PC-3 (cell line): ENCODE measurements at regions not wholly inside any gene's neighbourhood (a gene's known extent, or its start where the extent isn't known, plus 50 kb on each side); places are given as distances from the start of the nearest gene placed in this dataset.

Source experiments
- ATAC-seq: fragments of 200-7000 bp; cut with Tn5 transposase; 2 replicates; pipeline ENCODE4 v1.9.1; 2020; ENCODE audit warnings: mild to moderate bottlenecking, moderate library complexity
- BruUV-seq: library from RNA; stranded (reverse); fragments of 400-500 nt; replicated peaks from 2 replicates; lab custom pipeline; 2021; lab: Mats Ljungman, UMichigan
- CTCF ChIA-PET: fragments of 300-600 bp; sonication (Branson Sonifier 250); formaldehyde crosslinking; loops from one replicate; lab custom pipeline; 2022; ENCODE audit warnings: antibody characterized with exemption; lab: Charles Lee
- POLR2A ChIA-PET: fragments of 300-600 bp; sonication (Branson Sonifier 250); formaldehyde crosslinking; loops from one replicate; lab custom pipeline; 2022; ENCODE audit warnings: antibody characterized with exemption; ENCODE audit not compliant: unreplicated experiment; lab: Charles Lee
- DNase-seq: peaks from one replicate; pipeline ENCODE4 v3.0.0-alpha.2; 2015
- H2AFZ ChIP-seq: fragments of 300-600 bp; sonication (generic); 2 replicates; pipeline ENCODE4 v1.6.0; 2016; ENCODE audit warnings: antibody characterized with exemption, low read length
- H3F3A ChIP-seq: fragments of 300-600 bp; sonication (generic); one replicate; pipeline ENCODE4 v1.6.0; 2017; ENCODE audit warnings: antibody characterized with exemption, low read length, control low read depth, mild to moderate bottlenecking; ENCODE audit not compliant: unreplicated experiment
- H3K27ac ChIP-seq: fragments of 300-600 bp; sonication (generic); 2 replicates; pipeline ENCODE4 v1.5.1; 2016; ENCODE audit warnings: mild to moderate bottlenecking, low read length
- H3K27me3 ChIP-seq: fragments of 300-600 bp; sonication (generic); 2 replicates; pipeline ENCODE4 v1.6.1; 2016; ENCODE audit warnings: low read length, mixed read lengths
- H3K36me3 ChIP-seq: fragments of 300-600 bp; sonication (generic); 2 replicates; pipeline ENCODE4 v1.6.1; 2016; ENCODE audit warnings: low read depth, mixed run types, low read length, mixed read lengths
- H3K4me1 ChIP-seq: fragments of 300-600 bp; sonication (generic); 2 replicates; pipeline ENCODE4 v1.5.1; 2016; ENCODE audit warnings: low read length; ENCODE audit not compliant: insufficient read depth
- H3K4me2 ChIP-seq: fragments of 300-600 bp; sonication (generic); 2 replicates; pipeline ENCODE4 v1.6.0; 2016; ENCODE audit warnings: low read length
- H3K4me3 ChIP-seq: fragments of 300-600 bp; sonication (generic); 2 replicates; pipeline ENCODE4 v1.5.1; 2016; ENCODE audit warnings: mild to moderate bottlenecking, low read length, mixed read lengths
- H3K79me2 ChIP-seq: fragments of 300-600 bp; sonication (generic); 2 replicates; pipeline ENCODE4 v1.6.1; 2017; ENCODE audit warnings: low read length, mixed read lengths
- H3K9ac ChIP-seq: fragments of 300-600 bp; sonication (generic); 2 replicates; pipeline ENCODE4 v1.6.0; 2016; ENCODE audit warnings: mild to moderate bottlenecking, low read length
- H3K9me2 ChIP-seq: fragments of 300-600 bp; sonication (generic); replicated peaks from 2 replicates; pipeline ENCODE4 v1.6.1; 2016; ENCODE audit warnings: mixed run types, low read length, mixed read lengths
- H3K9me3 ChIP-seq: fragments of 300-600 bp; sonication (generic); 2 replicates; pipeline ENCODE4 v1.6.1; 2016; ENCODE audit warnings: low read length, mixed read lengths
- H4K20me1 ChIP-seq: fragments of 300-600 bp; sonication (generic); 2 replicates; pipeline ENCODE4 v1.6.1; 2016; ENCODE audit warnings: low read length, mixed read lengths
- CTCF ChIP-seq: fragments of 300-600 bp; sonication (generic); conservative IDR thresholded peaks from 2 replicates; pipeline ENCODE4 v1.5.1; 2017; ENCODE audit warnings: antibody characterized with exemption, low read depth, mild to moderate bottlenecking, low read length
- EZH2 ChIP-seq: fragments of 300-600 bp; sonication (generic); IDR thresholded peaks from one replicate; pipeline ENCODE4 v1.6.1; 2017; ENCODE audit warnings: antibody characterized with exemption, mild to moderate bottlenecking, low read length; ENCODE audit not compliant: unreplicated experiment
- EZH2phosphoT487 ChIP-seq: fragments of 300-600 bp; sonication (generic); IDR thresholded peaks from 2 replicates; pipeline ENCODE4 v1.6.1; 2018; ENCODE audit warnings: mild to moderate bottlenecking, antibody characterized with exemption, low read length, borderline replicate concordance
- intact Hi-C: fragments of 100-400 bp; cut with micrococcal nuclease; formaldehyde crosslinking; loops from 2 replicates; pipeline ENCODE4 v1.9.0; 2023

DNA sequence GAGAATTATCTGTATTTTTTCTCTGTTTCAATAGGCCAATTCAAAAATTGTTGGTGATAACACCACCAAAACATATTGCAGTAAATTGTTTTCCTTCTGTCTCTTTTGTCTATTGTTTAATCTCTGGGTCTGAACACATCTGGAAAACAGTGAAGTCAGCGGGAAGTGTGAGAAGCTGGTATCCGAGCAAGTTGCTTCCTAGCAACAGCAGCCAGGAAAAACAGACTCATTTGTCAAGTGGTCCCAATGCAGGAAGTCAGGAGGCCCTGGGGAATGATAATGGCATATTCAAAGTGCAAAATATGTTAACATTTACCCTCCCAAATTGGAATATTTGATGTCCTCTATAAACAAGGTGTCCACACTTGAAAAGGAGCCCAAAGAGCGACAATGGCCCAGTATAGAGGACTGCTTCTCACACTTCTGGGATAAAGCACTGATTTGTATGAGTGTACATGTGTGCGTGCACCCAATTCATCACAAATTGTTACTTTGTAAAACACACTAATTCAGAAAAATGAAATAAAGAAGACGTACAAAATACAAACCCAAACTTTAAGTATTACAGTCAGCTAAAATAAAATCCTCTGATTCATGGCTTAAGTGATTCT, 515.0 kb downstream of the TBC1D4 start:
- Histone ChIP-seq H3K79me2 (no peaks in the 10 kb centered on the region), H3K9me2 (no peaks in the 10 kb centered on the region), H3K27ac (no peak overlapping the region), H4K20me1 (no peaks in the 10 kb centered on the region), H3K27me3 (no peaks in the 10 kb centered on the region), H3K36me3 (no peaks in the 10 kb centered on the region), H3F3A (no peaks in the 10 kb centered on the region), H2AFZ (no peak overlapping the region), H3K4me1 (no peaks in the 10 kb centered on the region), H3K4me2 (no peak overlapping the region), H3K9me3 (no peaks in the 10 kb centered on the region), H3K9ac (no peak overlapping the region), H3K4me3 (no peak overlapping the region)
- intact Hi-C loops, result no loop called here
- ATAC-seq (no peak), DNase-seq (no peak)
- BruUV-seq, result no TSS peak
- ChIA-PET POLR2A (no interaction called here), CTCF (no interaction called here)
- no peak for TF ChIP-seq CTCF
- TF ChIP-seq EZH2, result no peak
- no peak for TF ChIP-seq EZH2phosphoT487

DNA sequence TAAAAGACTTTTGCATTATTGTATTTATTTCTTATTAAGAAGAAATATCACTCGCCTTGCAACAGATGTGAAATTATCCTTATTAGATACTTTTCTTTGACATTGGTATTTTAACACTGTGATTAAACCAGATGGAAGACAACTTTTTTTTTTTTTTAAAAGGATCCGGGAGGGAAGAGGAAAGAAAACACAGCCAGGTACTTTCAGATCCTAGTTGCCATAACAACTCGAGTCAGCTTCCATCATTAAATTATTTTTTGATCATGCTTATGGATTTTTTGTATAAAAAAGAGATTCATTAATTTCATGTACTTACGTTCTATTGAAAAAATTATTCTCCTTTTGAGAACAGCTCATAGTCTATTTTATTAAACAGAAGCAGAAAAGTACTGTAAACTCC, 515.7 kb downstream of the TBC1D4 start:
- intact Hi-C loops, result no loop called here
- Histone ChIP-seq H3K4me2 (no peak overlapping the region), H3K27ac (no peak overlapping the region), H3K27me3 (no peaks in the 10 kb centered on the region), H4K20me1 (no peaks in the 10 kb centered on the region), H3K9me3 (no peaks in the 10 kb centered on the region), H3F3A (no peaks in the 10 kb centered on the region), H3K79me2 (no peaks in the 10 kb centered on the region), H3K4me3 (no peak overlapping the region), H3K36me3 (no peaks in the 10 kb centered on the region), H3K9ac (no peak overlapping the region), H2AFZ (no peak overlapping the region), H3K9me2 (no peaks in the 10 kb centered on the region), H3K4me1 (no peaks in the 10 kb centered on the region)
- ChIA-PET POLR2A (interaction anchor here (0.6 kb wide), 1 partner anchor 99 kb away, joined by 8 read pairs; no protein-coding TSS in a partner anchor), CTCF (no interaction called here)
- BruUV-seq, result no TSS peak
- DNase-seq (no peak), ATAC-seq (no peak)
- TF ChIP-seq EZH2phosphoT487 (no peak), EZH2 (no peak), CTCF (no peak)

- Histone ChIP-seq H3K4me1 (no peaks in the 10 kb centered on the region), H3K79me2 (no peaks in the 10 kb centered on the region), H3K9me3 (no peaks in the 10 kb centered on the region), H3K4me2 (no peak overlapping the region), H3K9ac (no peak overlapping the region), H3K27me3 (no peaks in the 10 kb centered on the region), H3K36me3 (no peaks in the 10 kb centered on the region; the same call in 1 of the 2 replicates), H3K9me2 (no peaks in the 10 kb centered on the region), H3K27ac (no peak overlapping the region), H2AFZ (no peak overlapping the region), H4K20me1 (no peaks in the 10 kb centered on the region), H3F3A (no peaks in the 10 kb centered on the region), H3K4me3 (no peak overlapping the region)
- no TSS peak for BruUV-seq
- ATAC-seq, result no peak
- TF ChIP-seq CTCF (no peak), EZH2 (no peak), EZH2phosphoT487 (no peak)
- ChIA-PET CTCF (no interaction called here), POLR2A (no interaction called here)
- DNase-seq, result no peak
- intact Hi-C loops, result no loop called here
Observed at GRCh38 chr13:74945637-74946036, 536.3 kb downstream of the TBC1D4 start.
